Neural progenitor cell (in vitro differentiated cells): ENCODE measurements at regions not wholly inside any gene's neighbourhood (a gene's known extent, or its start where the extent isn't known, plus 50 kb on each side); places are given as distances from the start of the nearest gene placed in this dataset.

Experiments used
- EZH2phosphoT487 ChIP-seq: fragments of 200-600 bp; sonication (generic); IDR thresholded peaks from 2 replicates; pipeline ENCODE4 v1.6.1; 2017; ENCODE audit warnings: antibody characterized with exemption
- TF ChIP-seq, protein P1 (sequence below): fragments of 200-600 bp; sonication (generic); IDR thresholded peaks from 2 replicates; pipeline ENCODE4 v1.5.1; 2017; ENCODE audit warnings: antibody characterized with exemption, mild to moderate bottlenecking

DNA sequence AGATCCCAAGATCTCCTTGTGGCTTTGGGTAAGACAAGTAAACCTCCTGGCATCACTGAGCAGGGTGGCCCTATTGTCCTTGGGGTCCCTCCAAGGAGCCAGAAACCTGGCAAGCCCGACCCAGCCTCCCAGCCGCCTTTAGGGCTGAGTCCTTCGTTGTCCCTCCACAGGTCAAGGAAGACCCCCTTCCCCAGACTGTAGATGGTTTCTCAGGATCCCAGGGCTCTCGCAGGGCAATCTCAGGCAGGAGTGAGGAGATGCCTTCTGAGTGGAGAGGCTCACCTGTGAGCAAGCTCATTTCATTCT lies 71.6 kb upstream of the CSF3R start:
- TF ChIP-seq, protein P1, sequence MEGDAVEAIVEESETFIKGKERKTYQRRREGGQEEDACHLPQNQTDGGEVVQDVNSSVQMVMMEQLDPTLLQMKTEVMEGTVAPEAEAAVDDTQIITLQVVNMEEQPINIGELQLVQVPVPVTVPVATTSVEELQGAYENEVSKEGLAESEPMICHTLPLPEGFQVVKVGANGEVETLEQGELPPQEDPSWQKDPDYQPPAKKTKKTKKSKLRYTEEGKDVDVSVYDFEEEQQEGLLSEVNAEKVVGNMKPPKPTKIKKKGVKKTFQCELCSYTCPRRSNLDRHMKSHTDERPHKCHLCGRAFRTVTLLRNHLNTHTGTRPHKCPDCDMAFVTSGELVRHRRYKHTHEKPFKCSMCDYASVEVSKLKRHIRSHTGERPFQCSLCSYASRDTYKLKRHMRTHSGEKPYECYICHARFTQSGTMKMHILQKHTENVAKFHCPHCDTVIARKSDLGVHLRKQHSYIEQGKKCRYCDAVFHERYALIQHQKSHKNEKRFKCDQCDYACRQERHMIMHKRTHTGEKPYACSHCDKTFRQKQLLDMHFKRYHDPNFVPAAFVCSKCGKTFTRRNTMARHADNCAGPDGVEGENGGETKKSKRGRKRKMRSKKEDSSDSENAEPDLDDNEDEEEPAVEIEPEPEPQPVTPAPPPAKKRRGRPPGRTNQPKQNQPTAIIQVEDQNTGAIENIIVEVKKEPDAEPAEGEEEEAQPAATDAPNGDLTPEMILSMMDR: no peak
- no peak for TF ChIP-seq EZH2phosphoT487
